ENCODE measurements at regions not wholly inside any gene's neighbourhood (a gene's known extent, or its start where the extent isn't known, plus 50 kb on each side); places are given as distances from the start of the nearest gene placed in this dataset.
"Not testable (repeated sequence)": the region's sequence is repeated elsewhere in the genome, so short reads cannot be mapped to it uniquely, and the experiment has no call there.

DNA sequence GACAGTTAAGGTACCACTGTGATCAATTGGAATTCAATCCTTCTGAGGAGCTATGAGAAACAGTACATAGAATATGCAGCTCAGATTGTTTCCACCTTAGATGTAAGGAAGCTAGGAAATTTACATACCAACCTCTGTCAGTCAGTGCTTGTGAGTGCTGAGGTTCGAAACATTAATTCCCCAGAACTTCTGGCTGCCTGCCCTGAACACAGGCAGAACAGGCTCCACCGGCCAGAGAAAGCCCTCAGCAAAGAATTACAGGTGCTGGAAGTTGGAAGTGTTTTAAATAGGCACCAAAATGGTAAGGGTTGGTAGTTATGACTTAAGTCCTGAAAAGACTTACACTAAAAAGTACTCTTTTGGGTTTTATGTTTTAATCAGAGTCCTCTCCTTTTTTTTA lies 651.8 kb downstream of the C4orf33 start:
- no peak for FAIRE-seq

DNA sequence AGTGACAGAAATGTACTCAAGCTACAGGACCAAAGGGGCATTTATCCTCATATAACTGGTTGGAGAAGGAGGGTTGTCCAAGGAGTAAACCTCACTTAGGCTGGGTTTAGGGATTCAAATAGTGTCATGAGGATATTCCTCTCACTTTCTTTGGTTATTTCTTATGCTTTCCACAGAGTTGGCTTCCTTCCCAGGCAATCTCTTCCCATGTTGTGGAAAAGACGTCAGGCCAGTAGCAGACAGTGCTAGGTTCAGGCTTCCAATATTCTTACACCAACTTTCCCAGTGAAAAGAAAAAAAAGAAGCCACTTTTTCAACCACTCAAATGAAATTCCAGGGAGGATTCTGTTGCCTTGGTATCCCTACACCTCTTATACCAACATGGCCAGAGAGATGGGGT lies 653.0 kb downstream of the C4orf33 start:
- FAIRE-seq, result no peak

DNA sequence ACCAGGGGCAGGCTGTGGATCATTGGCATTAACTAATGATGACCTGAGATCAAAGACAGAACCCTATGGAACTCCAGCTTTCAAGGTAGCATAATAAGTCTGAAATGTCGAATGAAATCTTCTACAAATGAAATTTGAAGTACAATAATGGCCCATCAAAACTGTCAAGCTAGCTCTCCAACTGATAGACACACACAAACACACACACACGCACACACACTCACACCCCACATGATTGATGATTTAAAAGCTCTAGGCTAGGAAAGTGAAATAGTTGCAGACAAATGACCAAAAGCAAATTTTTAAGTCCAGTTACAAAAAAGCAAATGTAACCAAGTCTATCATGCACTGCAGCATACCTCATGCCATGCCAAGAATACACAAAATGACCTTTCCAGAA lies 655.7 kb downstream of the C4orf33 start:
- FAIRE-seq, result no peak

DNA sequence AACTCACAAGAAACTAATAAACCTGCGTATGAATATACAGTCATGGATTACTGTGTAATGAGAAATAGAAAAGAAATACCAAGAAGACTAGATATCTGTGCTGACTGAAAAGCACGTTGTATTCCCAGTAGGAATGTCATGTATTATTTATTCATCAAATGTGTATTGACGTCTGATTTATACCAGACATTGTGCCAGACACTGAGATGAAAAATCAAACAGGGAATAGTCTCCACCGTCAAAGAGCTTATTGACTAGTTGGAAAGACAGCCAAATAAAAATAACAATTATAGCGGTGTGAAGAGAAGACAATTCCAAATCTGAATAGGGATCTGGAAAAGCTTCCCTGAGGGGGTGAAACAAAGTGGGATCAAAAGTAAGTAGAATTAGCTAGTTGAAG lies 687.6 kb downstream of the C4orf33 start:
- FAIRE-seq, result no peak

DNA sequence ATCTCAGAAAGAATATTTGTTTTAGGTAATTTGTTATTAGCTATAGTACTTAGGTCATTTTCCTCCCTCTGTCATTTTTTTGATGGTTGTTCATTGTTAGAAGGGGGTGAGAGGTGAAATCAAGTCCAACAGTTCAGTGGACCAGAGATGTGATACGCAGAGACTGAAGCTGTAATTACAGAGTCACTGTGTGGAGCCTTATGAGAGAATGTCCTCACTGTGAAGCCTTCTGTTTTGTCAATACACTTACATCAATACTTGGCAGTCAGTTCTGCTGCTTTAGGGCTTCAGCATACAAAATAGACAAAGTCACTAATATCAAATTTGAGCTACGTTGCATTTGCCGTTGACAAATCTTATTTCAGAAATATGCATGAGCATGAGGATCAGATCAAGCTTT lies 692.5 kb downstream of the C4orf33 start:
- FAIRE-seq, result no peak

DNA sequence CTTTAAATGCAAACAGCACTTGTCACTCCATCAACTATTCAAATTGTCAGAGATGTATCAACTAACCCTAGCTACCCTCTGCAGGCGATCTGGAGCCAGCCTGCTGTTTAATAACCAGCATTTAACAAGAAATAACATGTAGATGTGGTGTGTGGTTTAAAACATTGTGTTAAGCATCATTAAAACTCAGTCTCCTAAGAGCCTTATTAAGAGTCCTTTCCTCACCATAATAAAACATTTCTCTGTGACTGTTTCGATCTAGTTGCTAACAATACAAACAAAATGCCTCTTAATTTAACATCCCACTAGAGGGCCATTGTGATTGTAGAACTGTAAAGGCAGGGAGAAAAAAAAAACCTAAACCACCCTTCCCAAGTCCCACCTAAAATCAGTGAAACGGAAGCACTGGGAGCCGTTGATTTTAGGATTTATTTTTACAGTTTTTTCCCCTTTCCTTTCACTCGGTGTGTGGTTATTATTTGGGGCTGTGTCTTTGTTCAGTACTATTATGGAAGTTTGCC lies 708.6 kb downstream of the C4orf33 start:
- FAIRE-seq, result no peak

DNA sequence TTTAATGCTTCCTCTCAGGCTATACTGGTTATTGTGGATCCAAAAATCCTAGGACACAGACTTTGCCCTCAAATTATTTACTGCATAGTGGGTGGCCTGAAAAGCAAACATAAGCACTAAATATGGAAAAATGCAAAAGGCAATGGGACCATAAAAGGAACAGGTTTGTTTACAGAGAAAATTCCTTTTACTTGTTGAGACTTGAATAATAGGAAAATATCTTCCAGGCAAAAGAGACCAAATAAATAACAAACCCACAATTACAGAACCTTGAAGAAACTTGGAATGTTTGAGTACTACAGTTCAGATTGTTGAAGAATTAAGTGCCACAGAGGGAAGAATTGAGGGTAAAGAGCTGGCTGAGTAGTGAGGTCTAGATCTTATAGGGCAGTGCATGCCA lies 711.0 kb downstream of the C4orf33 start:
- FAIRE-seq, result no peak

DNA sequence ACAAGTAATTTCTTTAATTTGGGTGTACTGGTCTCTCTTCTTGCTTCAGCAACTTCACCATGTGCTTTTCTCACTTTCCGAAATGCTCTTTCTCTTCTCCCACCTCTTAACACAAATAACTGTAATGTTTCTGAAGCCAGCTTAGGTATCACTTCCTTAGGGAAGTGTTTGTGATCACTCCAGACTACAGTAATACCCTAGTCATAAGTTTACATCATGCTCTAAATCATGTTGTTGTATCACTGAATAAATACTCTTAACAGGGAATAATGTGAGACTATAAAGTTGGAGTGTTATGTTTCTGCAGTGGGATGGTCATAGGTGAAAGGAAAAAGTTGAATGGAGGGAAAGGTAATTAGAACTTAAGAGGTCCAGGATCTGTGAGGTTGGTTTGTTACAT lies 712.3 kb downstream of the C4orf33 start:
- no peak for FAIRE-seq

DNA sequence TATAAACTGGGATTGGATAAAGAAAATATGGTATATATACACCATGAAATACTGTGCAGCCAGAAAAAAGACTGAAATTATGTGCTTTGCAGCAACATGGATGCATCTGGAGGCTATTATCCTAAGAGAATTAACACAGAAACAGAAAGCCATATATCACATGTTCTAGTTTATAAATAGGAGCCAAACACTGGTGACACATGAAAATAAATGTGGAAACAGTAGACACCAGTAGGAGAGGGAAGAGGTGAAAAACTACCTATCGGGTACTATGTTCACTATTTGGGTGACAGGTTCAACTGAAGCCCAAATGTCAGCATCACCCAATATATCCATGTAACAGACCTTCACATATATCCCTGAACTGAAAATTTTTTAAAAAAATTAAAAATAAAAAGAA lies 725.1 kb downstream of the C4orf33 start:
- FAIRE-seq, result no peak

DNA sequence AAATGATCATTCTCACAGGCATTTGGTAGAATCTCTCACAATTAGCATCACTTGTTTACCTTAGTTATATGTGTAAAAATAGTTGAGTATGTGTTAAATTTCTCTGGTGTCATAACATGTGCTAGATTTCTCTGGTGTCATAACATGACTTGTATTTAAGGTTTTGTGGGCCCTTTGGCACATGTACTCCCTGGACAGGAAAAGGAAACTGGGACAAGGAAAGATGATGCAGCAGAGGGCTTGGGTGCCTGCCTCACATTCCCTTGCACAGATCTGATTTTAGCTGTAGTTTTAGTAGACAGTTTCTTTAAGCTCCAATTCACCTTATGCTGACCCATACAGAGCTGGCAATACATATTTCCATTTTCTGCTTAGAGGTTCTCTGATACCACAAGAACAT lies 726.0 kb downstream of the C4orf33 start:
- FAIRE-seq, result no peak

DNA sequence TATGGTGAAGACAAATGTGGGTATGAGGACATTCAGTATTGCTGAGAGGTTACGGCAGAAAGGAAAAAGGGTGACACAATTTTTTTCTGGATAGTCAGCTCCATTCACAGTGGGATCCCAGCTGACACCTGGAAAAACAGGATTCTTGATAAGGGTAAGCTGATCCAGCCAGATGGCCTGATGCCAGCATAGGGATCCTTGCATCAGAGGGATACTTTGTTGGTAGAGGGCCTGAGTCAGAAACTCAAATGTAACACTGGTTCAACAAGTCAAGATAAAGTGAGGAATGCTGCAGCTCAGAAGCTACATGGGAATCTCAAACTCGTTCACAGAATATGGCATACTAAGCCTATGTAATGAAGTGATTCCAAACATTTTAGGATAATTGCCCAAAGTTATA lies 726.7 kb downstream of the C4orf33 start:
- no peak for FAIRE-seq

DNA sequence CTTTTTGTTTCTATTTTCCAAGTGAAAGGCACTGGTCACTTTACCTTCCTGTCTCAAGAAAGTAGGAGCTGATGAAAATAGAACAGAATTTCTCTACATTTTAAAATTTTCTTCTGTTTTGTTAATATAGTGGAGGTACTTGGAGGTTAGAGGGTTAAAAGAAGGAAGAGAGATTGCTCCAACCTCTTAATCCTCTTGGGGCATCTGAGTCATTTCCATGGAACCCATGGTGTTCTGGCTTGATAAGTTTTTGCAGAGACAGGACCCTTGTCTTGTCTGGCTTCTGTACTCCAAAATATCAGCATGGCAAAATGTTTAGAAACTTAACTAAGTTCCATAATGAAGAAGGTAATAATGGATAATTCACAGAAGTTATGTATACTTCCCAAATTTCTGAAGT lies 727.2 kb downstream of the C4orf33 start:
- no peak for FAIRE-seq

DNA sequence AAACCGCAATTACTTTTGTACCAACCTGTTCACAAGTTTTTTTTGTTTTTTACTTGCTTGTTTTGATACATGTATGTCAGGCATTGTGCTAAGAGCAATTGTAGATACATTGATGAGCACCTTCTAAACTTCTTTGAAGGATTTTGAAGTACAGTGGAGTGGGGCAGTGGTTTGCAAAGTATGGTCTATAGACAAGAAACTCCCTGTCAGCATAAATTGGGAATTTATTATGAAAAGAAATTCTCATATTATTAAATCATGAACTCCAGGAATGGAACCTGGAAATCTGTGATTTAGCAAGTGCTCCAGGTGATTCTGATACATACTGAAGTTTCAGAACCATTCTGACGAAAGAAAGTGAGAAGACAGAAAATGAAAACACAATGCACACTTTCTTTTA lies 733.4 kb downstream of the C4orf33 start:
- no peak for FAIRE-seq

DNA sequence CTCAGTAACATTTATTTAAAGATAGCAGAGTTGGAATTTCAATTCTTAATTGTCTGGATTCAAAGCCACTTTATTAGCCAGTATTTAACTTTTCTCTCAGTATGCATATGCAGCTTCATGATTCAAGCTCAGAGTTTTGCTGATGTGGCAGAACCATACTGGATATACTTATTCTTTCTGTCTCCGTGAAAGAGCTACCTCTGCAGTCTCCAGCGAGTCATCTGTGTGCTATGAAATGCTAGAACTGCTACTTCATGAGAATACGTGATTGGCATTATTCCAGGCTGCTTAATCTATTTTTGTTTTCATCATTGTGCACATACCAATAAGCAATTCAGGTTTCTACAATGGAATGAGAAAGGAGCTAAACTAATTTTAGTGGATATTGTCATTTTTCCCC lies 743.7 kb downstream of the C4orf33 start:
- no peak for FAIRE-seq

DNA sequence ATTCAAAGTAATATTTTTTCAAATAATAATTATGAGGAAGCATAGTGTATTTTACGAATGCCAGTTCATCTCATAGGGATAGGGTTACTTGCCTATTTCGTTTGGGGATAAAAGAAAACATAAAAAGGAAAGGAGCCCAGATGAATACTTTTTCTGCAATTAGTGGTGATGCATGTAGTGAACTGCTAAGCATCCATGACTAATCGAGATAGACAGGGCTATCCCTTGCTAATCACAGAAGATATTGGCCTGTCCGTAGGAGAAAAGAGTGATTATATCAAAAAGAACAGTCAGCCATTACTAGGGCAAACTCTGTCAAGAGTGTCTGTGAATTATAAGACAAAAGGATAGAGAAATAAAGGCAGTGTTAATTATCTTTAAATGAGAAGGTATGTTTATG lies 746.1 kb downstream of the C4orf33 start:
- FAIRE-seq, result no peak

DNA sequence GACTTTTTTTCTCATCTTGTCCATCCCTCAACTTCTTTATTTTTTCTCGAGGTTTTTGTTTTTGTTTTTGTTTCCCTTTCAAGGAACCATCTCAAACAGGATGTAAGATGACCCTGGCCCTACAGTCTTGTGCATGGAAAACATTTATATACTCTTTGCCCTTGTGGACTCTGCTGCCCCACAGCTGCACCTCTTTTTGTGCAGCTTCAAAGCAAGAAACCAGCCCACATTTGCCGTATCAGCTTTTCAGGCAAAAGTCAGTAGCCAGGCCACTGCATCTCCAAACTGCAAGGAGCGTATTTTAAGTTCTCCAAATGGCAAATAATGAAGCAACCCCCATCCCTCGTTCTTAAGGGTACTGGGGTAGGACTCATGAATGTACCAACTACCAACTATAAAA lies 756.5 kb downstream of the C4orf33 start:
- FAIRE-seq, result no peak

DNA sequence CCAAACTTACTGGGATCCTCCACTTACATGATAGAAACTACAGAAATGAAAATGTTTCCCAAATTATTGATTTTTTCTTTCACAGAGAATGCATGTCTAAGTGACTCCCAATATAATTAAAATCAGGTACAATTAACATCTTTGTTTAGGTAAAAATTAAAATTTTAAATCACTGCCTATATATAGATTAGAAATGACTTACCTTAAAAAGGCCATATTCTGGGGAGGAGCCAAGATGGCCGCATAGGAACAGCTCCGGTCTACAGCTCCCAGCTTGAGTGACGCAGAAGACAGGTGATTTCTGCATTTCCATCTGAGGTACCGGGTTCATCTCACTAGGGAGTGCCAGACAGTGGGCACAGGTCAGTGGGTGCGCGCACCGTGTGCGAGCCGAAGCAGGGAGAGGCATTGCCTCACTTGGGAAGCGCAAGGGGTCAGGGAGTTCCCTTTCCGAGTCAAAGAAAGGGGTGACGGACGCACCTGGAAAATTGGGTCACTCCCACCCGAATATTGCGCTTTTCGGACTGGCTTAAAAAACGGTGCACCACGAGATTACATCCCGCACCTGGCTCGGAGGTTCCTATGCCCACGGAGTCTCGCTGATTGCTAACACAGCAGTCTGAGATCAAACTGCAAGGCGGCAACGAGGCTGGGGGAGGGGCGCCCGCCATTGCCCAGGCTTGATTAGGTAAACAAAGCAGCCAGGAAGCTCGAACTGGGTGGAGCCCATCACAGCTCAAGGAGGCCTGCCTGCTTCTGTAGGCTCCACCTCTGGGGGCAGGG lies 757.9 kb downstream of the C4orf33 start:
- not testable (repeated sequence) for FAIRE-seq

DNA sequence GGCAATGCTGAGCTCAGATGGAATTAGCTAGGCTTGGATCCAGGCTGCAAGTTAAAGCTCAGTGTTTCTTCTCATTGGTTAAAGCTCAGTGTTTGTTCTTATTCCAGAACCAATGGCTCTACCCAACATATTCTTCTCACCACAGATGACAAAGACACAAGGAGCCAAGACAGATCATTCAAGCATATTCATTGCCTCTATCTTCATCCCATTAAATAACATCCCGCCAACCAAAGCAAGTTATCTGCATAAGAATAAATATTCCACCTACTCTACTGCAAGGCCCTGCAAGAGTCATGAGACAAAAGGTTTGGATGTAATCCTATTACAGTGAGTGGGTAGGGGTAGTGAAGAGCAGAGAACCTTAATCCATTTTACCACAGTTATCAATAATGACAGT lies 766.5 kb downstream of the C4orf33 start:
- FAIRE-seq, result no peak

DNA sequence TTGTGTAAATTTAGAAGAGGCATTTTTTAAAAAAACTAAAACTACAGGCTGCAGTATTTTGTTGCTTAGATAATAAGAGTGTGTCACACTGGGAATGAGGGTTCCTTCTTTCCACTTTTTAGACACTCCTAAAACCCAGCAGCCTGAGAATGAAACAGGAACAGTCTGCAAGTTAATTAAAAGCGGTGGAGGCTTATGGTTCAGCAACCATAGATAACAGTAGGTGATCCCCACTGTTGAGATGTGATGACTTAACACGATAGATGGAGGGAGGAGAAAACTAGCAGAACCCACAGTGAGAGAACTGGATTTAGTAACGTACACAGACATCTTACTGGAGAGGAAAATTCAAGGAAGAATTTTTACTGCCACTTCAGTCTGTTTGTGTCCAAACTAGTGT lies 767.3 kb downstream of the C4orf33 start:
- no peak for FAIRE-seq

DNA sequence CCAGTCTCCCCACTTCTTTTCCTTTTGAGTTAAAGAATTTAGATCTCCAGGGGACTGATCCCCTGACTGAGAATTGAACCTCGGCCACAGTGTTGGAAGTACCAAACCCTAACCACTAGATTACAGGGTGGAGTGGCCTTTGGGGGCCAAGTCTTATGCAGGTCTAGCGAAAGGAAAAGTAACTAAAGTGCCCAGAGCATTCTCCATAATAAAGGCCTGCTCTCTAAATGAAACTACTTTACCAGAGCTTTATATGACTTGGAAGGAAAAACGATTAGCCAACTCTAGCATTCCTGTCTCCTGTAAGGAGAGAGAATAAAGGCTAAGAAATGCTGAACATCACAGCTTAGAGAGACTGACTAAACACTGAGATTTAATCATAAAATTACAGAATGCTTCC lies 788.0 kb downstream of the C4orf33 start:
- no peak for FAIRE-seq

DNA sequence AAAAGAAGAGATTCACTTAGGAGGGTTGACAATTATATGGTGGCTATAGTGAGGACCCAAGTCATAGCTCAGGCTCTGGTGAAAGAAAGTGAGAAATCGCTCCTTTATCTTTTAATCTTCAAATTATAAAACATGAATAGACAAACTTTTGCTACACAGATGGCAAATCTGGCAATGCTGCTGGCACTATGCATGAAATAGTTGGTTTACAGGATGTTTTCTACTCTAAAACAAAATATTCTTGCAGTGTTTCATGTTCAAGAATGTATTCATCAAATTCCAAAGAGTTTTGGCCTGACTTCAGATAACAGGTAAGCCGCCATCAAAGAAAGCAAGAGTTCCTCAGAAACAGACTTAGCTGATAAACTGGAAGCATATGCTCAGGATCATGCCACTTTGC lies 801.2 kb downstream of the C4orf33 start:
- FAIRE-seq, result no peak

DNA sequence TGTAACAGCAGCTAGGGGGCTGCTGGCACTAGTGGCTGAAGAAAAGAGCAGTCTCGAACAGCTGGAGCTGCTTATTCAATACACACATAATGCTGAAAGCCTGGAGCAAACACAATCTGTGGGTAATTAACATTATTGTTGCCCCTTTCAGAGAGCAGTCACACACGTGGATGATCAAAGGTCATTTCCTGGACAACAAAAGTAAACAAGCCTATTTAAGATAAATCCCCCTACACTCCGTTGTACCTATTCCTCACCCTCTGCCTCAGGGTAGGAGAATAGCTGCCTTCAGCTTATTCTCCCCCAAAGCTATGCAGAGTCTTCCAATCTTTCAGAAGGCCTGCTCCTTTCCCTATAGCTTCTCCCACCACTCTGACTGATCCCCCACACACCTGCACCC lies 803.9 kb downstream of the C4orf33 start:
- FAIRE-seq, result no peak

DNA sequence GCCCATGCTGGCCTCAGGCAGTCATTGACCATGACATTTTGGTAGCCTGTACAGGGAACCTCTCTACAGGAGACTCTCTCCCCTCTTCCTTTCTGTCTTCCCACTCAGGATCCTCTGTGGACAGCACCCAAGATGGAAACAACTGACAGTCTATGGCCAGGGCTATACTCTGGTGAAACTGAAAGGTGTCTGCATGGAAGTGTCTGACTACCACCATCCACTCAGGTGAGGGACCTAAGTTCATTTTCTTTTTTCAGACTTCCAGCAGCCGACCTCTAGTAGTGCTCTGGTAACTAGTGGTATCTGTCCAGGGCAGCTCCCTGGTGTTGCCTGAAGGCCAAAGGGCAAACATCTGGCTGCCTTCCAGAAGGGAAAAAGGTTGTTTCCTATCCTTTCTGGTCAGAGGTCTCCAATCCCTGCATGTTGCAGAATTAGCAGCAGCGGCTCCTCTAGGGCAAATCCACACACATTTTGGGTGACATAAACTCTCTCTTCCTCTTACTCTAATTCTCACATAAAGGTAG lies 804.5 kb downstream of the C4orf33 start:
- FAIRE-seq, result no peak

DNA sequence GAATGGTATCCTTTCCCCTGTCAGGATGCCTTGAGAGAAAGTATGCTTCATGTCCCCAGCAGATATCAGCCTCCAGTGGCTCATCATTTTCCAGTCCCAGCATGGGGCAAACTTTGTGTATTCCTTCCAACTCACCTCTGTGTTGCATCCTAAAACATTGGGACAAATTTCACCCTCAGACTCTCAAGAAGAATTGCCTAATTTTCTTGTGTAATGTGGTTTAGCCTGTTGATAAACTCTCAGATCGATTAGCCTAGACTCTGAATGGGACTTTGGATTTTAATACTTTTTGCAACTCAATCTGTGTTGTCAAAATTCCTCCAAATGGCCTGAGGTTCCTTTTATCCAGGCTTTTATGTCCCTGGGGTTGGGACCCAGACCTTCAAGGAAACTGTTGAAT lies 805.3 kb downstream of the C4orf33 start:
- FAIRE-seq, result no peak

DNA sequence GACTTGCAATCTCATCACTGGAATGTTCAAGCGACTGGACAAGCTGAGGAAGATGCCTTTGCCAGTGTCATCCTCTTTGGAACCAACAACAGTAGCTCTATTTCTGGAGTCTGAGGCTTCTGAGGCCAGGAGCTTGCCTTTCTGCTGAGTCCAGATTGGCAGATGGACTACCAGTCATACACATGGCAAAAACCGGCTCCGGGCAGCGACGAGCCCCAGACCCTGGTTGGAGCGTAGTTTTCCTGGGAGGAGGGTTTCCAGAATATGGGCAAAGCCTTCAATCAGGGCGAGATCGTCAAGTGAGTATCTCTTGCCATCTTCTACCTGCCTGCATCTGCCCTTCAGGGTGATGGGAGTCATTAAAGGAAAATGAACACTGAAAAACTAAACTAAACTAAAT lies 807.9 kb downstream of the C4orf33 start:
- no peak for FAIRE-seq

Measured in G401.6 (cell line).